ENCODE measurements at regions not wholly inside any gene's neighbourhood (a gene's known extent, or its start where the extent isn't known, plus 50 kb on each side); places are given as distances from the start of the nearest gene placed in this dataset.

GRCh38 chr4:152098365-152099060 is 337.7 kb upstream of the GATB start:
- peaks cover 4 to 9% (median 8%) of the 10 kb centered on the region in 3 donors for H3K27me3 Mint-ChIP-seq (ENCODE audit: low read depth in 3 of 3)
- no peak for DNase-seq
- H3K4me1 Mint-ChIP-seq = peaks cover 69 to 76% of the 10 kb centered on the region in 2 donors
- H3K4me3 Mint-ChIP-seq = no peak overlapping the region
- peaks cover 0 to 4% (median 0%) of the 10 kb centered on the region in 3 donors for H3K36me3 Mint-ChIP-seq
- peak overlapping the region; percentile 91 to 98 (median 96) for H3K27ac Mint-ChIP-seq
- no peaks in the 10 kb centered on the region for H3K9me3 Mint-ChIP-seq

DNA sequence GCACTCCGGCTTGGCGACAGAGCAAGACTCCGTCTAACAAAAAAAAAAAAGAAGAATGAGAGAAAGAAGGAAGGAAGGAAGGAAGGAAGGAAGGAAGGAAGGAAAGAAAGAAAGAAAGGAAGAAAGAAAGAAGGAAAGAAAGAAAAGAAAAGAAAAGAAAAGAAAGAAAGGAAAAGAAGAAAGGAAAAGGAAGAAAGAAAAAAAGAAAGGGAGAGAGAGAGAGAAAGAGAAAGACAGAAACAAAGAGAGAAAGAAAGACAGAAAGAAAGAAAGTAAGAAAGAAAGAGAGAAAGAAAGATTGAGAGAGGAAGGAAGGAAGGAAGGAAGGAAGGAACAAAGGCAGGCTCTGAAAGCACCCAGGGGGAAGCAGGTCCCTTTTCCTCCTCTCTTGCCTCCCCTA is 336.6 kb upstream of the GATB start:
- peaks cover 0 to 4% (median 0%) of the 10 kb centered on the region in 3 donors for H3K36me3 Mint-ChIP-seq
- no peak overlapping the region for H3K4me3 Mint-ChIP-seq
- H3K27ac Mint-ChIP-seq = peak overlapping the region; percentile 36 to 91 (median 60)
- no peak for DNase-seq
- peaks cover 4 to 9% (median 8%) of the 10 kb centered on the region in 3 donors for H3K27me3 Mint-ChIP-seq (ENCODE audit: low read depth in 3 of 3)
- peaks cover 61 to 69% of the 10 kb centered on the region in 2 donors for H3K4me1 Mint-ChIP-seq
- H3K9me3 Mint-ChIP-seq = no peaks in the 10 kb centered on the region

DNA sequence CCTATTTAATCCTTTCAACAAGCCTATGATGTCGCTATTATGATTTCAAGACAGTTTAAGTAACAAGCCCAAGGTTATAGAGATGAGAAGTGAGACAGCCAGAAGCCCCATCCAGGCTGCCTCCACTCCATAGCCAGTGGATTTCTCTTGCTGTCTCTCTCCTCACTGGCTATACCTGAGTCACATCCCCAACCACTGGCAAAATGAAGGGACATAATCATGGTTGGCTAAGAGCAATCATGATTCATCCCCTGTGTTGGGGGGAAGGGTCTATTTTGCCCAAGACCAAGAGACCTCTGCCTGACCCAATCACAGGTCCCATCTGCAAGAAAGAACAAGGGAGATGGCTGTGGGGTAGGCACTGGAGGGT is 334.9 kb upstream of the GATB start:
- peaks cover 2 to 8% (median 5%) of the 10 kb centered on the region in 3 donors for H3K27me3 Mint-ChIP-seq (ENCODE audit: low read depth in 3 of 3)
- H3K4me1 Mint-ChIP-seq = peaks cover 45 to 53% of the 10 kb centered on the region in 2 donors
- DNase-seq = no peak
- peaks cover 0 to under 1% (median 0%) of the 10 kb centered on the region in 3 donors for H3K36me3 Mint-ChIP-seq
- peak overlapping the region in 5 of 6 donors; percentile 18 to 86 (median 54) for H3K27ac Mint-ChIP-seq
- no peak overlapping the region for H3K4me3 Mint-ChIP-seq
- no peaks in the 10 kb centered on the region for H3K9me3 Mint-ChIP-seq

DNA sequence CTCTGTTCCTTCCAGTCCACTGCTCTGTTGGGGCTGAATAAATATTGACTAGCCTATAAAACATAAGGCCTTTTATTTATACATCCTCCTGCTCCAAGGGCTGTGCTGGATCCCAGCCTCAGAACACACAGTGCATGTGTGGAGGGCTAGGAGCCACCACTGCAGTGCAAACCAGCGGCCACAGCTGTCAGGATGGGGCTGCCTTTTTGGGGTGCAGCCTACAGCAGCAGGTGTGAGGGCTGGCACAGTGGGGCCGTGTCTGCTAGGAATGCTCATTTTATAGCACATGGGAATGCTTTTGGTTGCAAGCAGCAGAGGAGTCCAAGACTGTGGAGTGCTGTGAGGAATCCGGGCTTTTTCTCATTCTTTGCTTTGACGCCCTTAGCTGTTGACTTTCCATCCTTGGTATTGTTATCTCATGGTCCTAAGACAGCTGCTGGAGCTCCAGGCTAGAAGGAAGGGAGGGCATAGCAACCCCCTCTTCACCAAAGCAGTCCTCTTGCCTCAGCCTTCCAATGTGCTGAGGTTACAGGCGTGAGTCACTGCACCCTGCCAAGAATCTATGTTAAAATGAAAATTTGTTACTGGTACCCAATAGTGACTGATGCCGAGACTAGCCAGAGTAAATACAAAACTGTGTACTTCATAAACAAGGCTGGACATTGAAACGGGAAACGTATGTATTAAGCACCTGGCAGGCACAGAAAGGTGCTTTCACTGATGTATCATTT is 334.3 kb upstream of the GATB start:
- H3K27ac Mint-ChIP-seq = peak overlapping the region in 5 of 6 donors; percentile 15 to 86 (median 43)
- H3K36me3 Mint-ChIP-seq = peaks cover 0 to 3% (median 0%) of the 10 kb centered on the region in 3 donors
- H3K27me3 Mint-ChIP-seq (ENCODE audit: low read depth in 3 of 3) = peaks cover 0 to 7% (median 0%) of the 10 kb centered on the region in 3 donors
- H3K4me1 Mint-ChIP-seq = peaks cover 42 to 52% of the 10 kb centered on the region in 2 donors
- no peak overlapping the region for H3K4me3 Mint-ChIP-seq
- H3K9me3 Mint-ChIP-seq = no peaks in the 10 kb centered on the region
- DNase-seq = no peak

GRCh38 chr4:152091405-152091804 is 330.6 kb upstream of the GATB start:
- Mint-ChIP-seq H3K9me3 (peaks cover 0 to 3% (median 0%) of the 10 kb centered on the region in 6 donors), H3K4me3 (no peak overlapping the region), H3K27ac (no peak overlapping the region), H3K36me3 (peaks cover 0 to 3% (median 0%) of the 10 kb centered on the region in 3 donors), H3K27me3 (ENCODE audit: low read depth in 3 of 3) (peaks cover 0 to 8% (median 0%) of the 10 kb centered on the region in 3 donors), H3K4me1 (peaks cover 20 to 36% of the 10 kb centered on the region in 2 donors)
- no peak for DNase-seq

- H3K4me3 Mint-ChIP-seq = no peak overlapping the region
- peaks cover 0 to 3% (median 0%) of the 10 kb centered on the region in 3 donors for H3K36me3 Mint-ChIP-seq
- H3K4me1 Mint-ChIP-seq = peaks cover 16 to 27% of the 10 kb centered on the region in 2 donors
- peak overlapping the region in 4 of 6 donors; percentile 65 to 84 (median 80) for H3K27ac Mint-ChIP-seq
- DNase-seq = peak in 1 of 3 donors; percentile 37
- H3K27me3 Mint-ChIP-seq (ENCODE audit: low read depth in 3 of 3) = peaks cover 0 to 8% (median 0%) of the 10 kb centered on the region in 3 donors
- H3K9me3 Mint-ChIP-seq = peaks cover 0 to 3% (median 0%) of the 10 kb centered on the region in 6 donors
Observed at GRCh38 chr4:152090543-152090942, 329.7 kb upstream of the GATB start.

- Mint-ChIP-seq H3K4me3 (no peak overlapping the region), H3K27me3 (ENCODE audit: low read depth in 3 of 3) (peaks cover 0 to 8% (median 0%) of the 10 kb centered on the region in 3 donors), H3K4me1 (peaks cover 12 to 22% of the 10 kb centered on the region in 2 donors)
Observed at GRCh38 chr4:152089584-152089983, 328.8 kb upstream of the GATB start.

DNA sequence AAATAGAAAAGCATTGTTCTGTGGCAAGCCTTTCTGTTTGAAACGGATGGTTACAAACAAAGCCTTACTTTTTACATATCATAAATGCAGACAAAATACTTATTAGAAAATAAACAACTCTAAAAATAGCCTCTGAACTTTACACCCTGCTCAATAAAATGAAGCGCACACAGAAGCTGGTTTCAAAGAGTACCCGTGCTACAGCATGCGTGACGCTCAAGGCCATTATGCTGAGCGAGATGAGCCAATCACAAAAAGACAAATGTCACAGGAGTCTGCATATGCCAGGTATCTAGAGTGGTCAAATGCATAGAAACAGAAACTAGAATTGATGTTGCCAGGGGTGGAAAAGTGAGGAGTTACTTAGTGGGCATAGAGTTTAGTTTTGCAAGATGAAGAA is 326.5 kb upstream of the GATB start:
- Mint-ChIP-seq H3K27me3 (ENCODE audit: low read depth in 3 of 3) (peaks cover 0 to 5% (median 0%) of the 10 kb centered on the region in 3 donors), H3K27ac (no peak overlapping the region), H3K9me3 (peaks cover 0 to 3% (median 0%) of the 10 kb centered on the region in 6 donors), H3K4me3 (no peak overlapping the region), H3K36me3 (peaks cover 0 to 3% (median 0%) of the 10 kb centered on the region in 3 donors), H3K4me1 (peaks cover 4 to 16% of the 10 kb centered on the region in 2 donors)
- no peak for DNase-seq

More at GRCh38 chr4:152089584-152089983, 328.8 kb upstream of the GATB start:
- Mint-ChIP-seq H3K9me3 (peaks cover 0 to 3% (median 0%) of the 10 kb centered on the region in 6 donors), H3K27ac (peak overlapping the region in 3 of 6 donors; percentile 26 to 52 (median 31)), H3K36me3 (peaks cover 0 to 3% (median 0%) of the 10 kb centered on the region in 3 donors)
- no peak for DNase-seq

- peaks cover 0 to 3% (median 0%) of the 10 kb centered on the region in 6 donors for H3K9me3 Mint-ChIP-seq
- DNase-seq = no peak
- H3K27me3 Mint-ChIP-seq (ENCODE audit: low read depth in 3 of 3) = peaks cover 0 to 5% (median 4%) of the 10 kb centered on the region in 3 donors
- H3K36me3 Mint-ChIP-seq = peaks cover 0 to 3% (median 0%) of the 10 kb centered on the region in 3 donors
- H3K27ac Mint-ChIP-seq = no peak overlapping the region
- H3K4me3 Mint-ChIP-seq = no peak overlapping the region
- peaks cover 4 to 21% of the 10 kb centered on the region in 2 donors for H3K4me1 Mint-ChIP-seq
Observed at GRCh38 chr4:152085657-152086056, 324.9 kb upstream of the GATB start.

GRCh38 chr4:152083338-152083737 is 322.5 kb upstream of the GATB start:
- Mint-ChIP-seq H3K4me3 (no peak overlapping the region), H3K4me1 (peaks cover 12 to 23% of the 10 kb centered on the region in 2 donors), H3K27me3 (ENCODE audit: low read depth in 3 of 3) (peaks cover 0 to 4% (median 3%) of the 10 kb centered on the region in 3 donors), H3K9me3 (no peaks in the 10 kb centered on the region), H3K27ac (no peak overlapping the region), H3K36me3 (no peaks in the 10 kb centered on the region)
- DNase-seq = no peak

DNA sequence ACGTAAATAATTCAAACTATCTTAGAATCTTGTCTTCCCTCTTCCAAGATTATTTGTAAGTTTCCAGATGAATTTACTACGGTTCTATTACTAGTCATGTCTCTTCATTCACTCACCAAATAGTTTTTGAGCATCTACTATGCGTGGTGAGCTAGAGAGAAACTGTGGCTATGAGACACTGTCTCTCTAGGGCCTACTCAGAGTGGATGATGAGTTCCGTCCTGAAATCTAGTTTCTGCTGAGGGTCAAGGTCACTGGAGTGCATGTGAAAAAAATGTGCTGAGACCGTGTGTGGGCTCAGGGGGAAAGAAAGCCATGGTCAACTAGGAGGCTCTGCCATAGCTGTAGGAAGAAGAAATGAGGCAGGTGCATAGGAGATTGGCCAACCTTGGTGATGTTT is 320.2 kb upstream of the GATB start:
- H3K9me3 Mint-ChIP-seq = no peaks in the 10 kb centered on the region
- DNase-seq = no peak
- H3K27ac Mint-ChIP-seq = peak overlapping the region in 2 of 6 donors; percentile 17 to 32
- no peaks in the 10 kb centered on the region for H3K36me3 Mint-ChIP-seq
- no peak overlapping the region for H3K4me3 Mint-ChIP-seq
- peaks cover 0 to 4% (median 3%) of the 10 kb centered on the region in 3 donors for H3K27me3 Mint-ChIP-seq (ENCODE audit: low read depth in 3 of 3)
- peaks cover 12 to 23% of the 10 kb centered on the region in 2 donors for H3K4me1 Mint-ChIP-seq

- peak overlapping the region in 4 of 6 donors; percentile 41 to 77 (median 70) for H3K27ac Mint-ChIP-seq
- peaks cover 12 to 23% of the 10 kb centered on the region in 2 donors for H3K4me1 Mint-ChIP-seq
- no peaks in the 10 kb centered on the region for H3K9me3 Mint-ChIP-seq
- peak overlapping the region in 3 of 5 donors; percentile 14 to 42 (median 34) for H3K4me3 Mint-ChIP-seq
- no peaks in the 10 kb centered on the region for H3K36me3 Mint-ChIP-seq
- peaks cover 0 to 4% (median 3%) of the 10 kb centered on the region in 3 donors for H3K27me3 Mint-ChIP-seq (ENCODE audit: low read depth in 3 of 3)
- peak; percentile 10 to 25 (median 23) for DNase-seq
Observed at GRCh38 chr4:152079543-152080293, 318.9 kb upstream of the GATB start.

- Mint-ChIP-seq H3K4me3 (no peak overlapping the region), H3K27ac (no peak overlapping the region), H3K4me1 (peaks cover 12 to 23% of the 10 kb centered on the region in 2 donors), H3K9me3 (no peaks in the 10 kb centered on the region), H3K36me3 (no peaks in the 10 kb centered on the region), H3K27me3 (ENCODE audit: low read depth in 3 of 3) (peaks cover 0 to 4% (median 3%) of the 10 kb centered on the region in 3 donors)
- no peak for DNase-seq
Observed at GRCh38 chr4:152079079-152079478, 318.3 kb upstream of the GATB start.

All from immature natural killer cell (primary cell).